Transverse colon (tissue), 4 donors: ENCODE measurements at regions not wholly inside any gene's neighbourhood (a gene's known extent, or its start where the extent isn't known, plus 50 kb on each side); places are given as distances from the start of the nearest gene placed in this dataset.

Experiments used
- DNase-seq: peaks from one replicate; pipeline ENCODE4 v3.0.0-alpha.2; 2019
- H3K27ac ChIP-seq, 4 donors: fragments of 200-600 bp; sonication (generic); 2 replicates each; pipeline ENCODE4 v1.5.1; 2016 to 2018; ENCODE audit warnings: inconsistent platforms in 4 of 4
- H3K27me3 ChIP-seq: fragments of 200-600 bp; sonication (generic); 2 replicates; pipeline ENCODE4 v1.5.1; 2017; ENCODE audit warnings: inconsistent platforms
- H3K36me3 ChIP-seq, 4 donors: fragments of 200-600 bp; sonication (generic); 2 replicates each; pipeline ENCODE4 v1.5.1; 2017 to 2019; ENCODE audit warnings: inconsistent platforms in 4 of 4
- H3K4me1 ChIP-seq, 4 donors: fragments of 200-600 bp; sonication (generic); 2 replicates each; pipeline ENCODE4 v1.5.1; 2017 to 2020; ENCODE audit warnings: inconsistent platforms in 4 of 4
- H3K4me3 ChIP-seq, 4 donors: fragments of 200-600 bp; sonication (generic); 1 replicate in 1 of 4; 2 replicates in 3 of 4; pipeline versions ENCODE4 v1.5.1 to v1.6.1; 2017 to 2019; ENCODE audit warnings: inconsistent platforms in 4 of 4
- H3K9me3 ChIP-seq, 2 donors: fragments of 200-600 bp; sonication (generic); 2 replicates each; pipeline ENCODE4 v1.5.1; 2017 to 2019; ENCODE audit warnings: inconsistent platforms in 2 of 2
- CTCF ChIP-seq, 5 experiments: fragments of 200-600 bp in 3 of 5; fragments of 450-650 bp in 2 of 5; sonication (generic) in 3 of 5; IDR thresholded peaks; 1 replicate in 2 of 5; 2 replicates in 3 of 5; pipeline ENCODE4 v1.5.1; 2016 to 2017; ENCODE audit warnings: antibody characterized with exemption in 5 of 5, inconsistent platforms in 3 of 5, mild to moderate bottlenecking in 2 of 5, moderate library complexity in 1 of 5
- EP300 ChIP-seq: sonication (generic); formaldehyde crosslinking; IDR thresholded peaks from one replicate; pipeline ENCODE4 v1.6.1; 2017; ENCODE audit warnings: antibody characterized with exemption, low read depth
- POLR2A ChIP-seq: fragments of 450-650 bp; IDR thresholded peaks from one replicate; pipeline ENCODE4 v1.6.1; 2016; ENCODE audit warnings: antibody characterized with exemption, mild to moderate bottlenecking, moderate library complexity
- POLR2AphosphoS5 ChIP-seq, 3 donors: sonication (generic); formaldehyde crosslinking; IDR thresholded peaks; one replicate each; pipeline ENCODE4 v1.6.1; 2016; ENCODE audit warnings: antibody characterized with exemption in 3 of 3
- WGBS, 2 donors: methylation state at CpG; one replicate each; pipeline ENCODE4 v1.1.5; 2018; ENCODE audit warnings: low coverage in 1 of 2; 5-methylcytosine and 5-hydroxymethylcytosine counted together
- in situ Hi-C, 4 donors: fragments of 200-750 bp; cut with MboI; loops; one replicate each; pipeline versions ENCODE4 v1.15.0 to v1.15.1; 2017; ENCODE audit warnings: low sequenced_read_pairs in 3 of 4, low pct_ligation_motif_present in 1 of 4, low pct_unique_long_range_greater_than_20kb in 1 of 4
- intact Hi-C: fragments of 100-400 bp; cut with DNase I; formaldehyde crosslinking; loops from one replicate; pipeline ENCODE4 v1.15.1; 2023; ENCODE audit warnings: low total_unique reads

GRCh38 chrX:102841706-102842003 is 95.4 kb upstream of the RAB40AL start:
- no peak for TF ChIP-seq CTCF (IDR thresholded peaks at IDR 0.05)
- H3K4me3 ChIP-seq, result no peak overlapping the region
- in situ Hi-C loops, result no loop called here
- H3K27me3 ChIP-seq, result no peaks in the 10 kb centered on the region
- no peaks in the 10 kb centered on the region for H3K9me3 ChIP-seq
- no peak overlapping the region for H3K27ac ChIP-seq
- DNase-seq, result no peak
- WGBS, 2 donors, result 58% methylated on average over 2 of the region's 2 CpGs; no CpG with 5 or more reads in 1 of the 2 donors
- H3K4me1 ChIP-seq, result no peaks in the 10 kb centered on the region
- intact Hi-C loops, result no loop called here
- H3K36me3 ChIP-seq, result no peaks in the 10 kb centered on the region

GRCh38 chrX:102845020-102845419 is 92.1 kb upstream of the RAB40AL start:
- no peak overlapping the region for H3K27ac ChIP-seq
- no peaks in the 10 kb centered on the region for H3K27me3 ChIP-seq
- H3K4me3 ChIP-seq, result no peak overlapping the region
- no peaks in the 10 kb centered on the region for H3K4me1 ChIP-seq
- H3K36me3 ChIP-seq, result no peaks in the 10 kb centered on the region
- H3K9me3 ChIP-seq, result no peaks in the 10 kb centered on the region
- no peak for DNase-seq
- in situ Hi-C loops (no loop called here), intact Hi-C loops (no loop called here)
- no peak for TF ChIP-seq POLR2A
- no peak for TF ChIP-seq CTCF (IDR thresholded peaks at IDR 0.05)
- TF ChIP-seq POLR2AphosphoS5 (IDR thresholded peaks at IDR 0.05), result no peak
- TF ChIP-seq EP300, result no peak

- DNase-seq, result no peak
- Histone ChIP-seq H3K36me3 (no peaks in the 10 kb centered on the region), H3K4me3 (no peak overlapping the region), H3K27me3 (no peaks in the 10 kb centered on the region), H3K9me3 (no peaks in the 10 kb centered on the region), H3K27ac (no peak overlapping the region), H3K4me1 (no peaks in the 10 kb centered on the region)
- TF ChIP-seq CTCF (IDR thresholded peaks at IDR 0.05), result no peak
- TF ChIP-seq POLR2AphosphoS5 (IDR thresholded peaks at IDR 0.05), result no peak
- no peak for TF ChIP-seq EP300
- TF ChIP-seq POLR2A, result no peak
- intact Hi-C loops (no loop called here), in situ Hi-C loops (no loop called here)
- 81 to 94% methylated on average over 3 to 4 of the region's 4 CpGs for WGBS, 2 donors
Observed at GRCh38 chrX:102846544-102847236, 90.4 kb upstream of the RAB40AL start.

- no peaks in the 10 kb centered on the region for H3K4me1 ChIP-seq
- in situ Hi-C loops, result no loop called here
- no peak overlapping the region for H3K27ac ChIP-seq
- no peaks in the 10 kb centered on the region for H3K9me3 ChIP-seq
- intact Hi-C loops, result no loop called here
- no peaks in the 10 kb centered on the region for H3K27me3 ChIP-seq
- H3K4me3 ChIP-seq, result no peak overlapping the region
- 59 to 75% methylated on average over 2 of the region's 2 CpGs for WGBS, 2 donors
- no peaks in the 10 kb centered on the region for H3K36me3 ChIP-seq
- TF ChIP-seq POLR2A (no peak), POLR2AphosphoS5 (IDR thresholded peaks at IDR 0.05) (no peak), EP300 (no peak), CTCF (IDR thresholded peaks at IDR 0.05) (no peak)
- no peak for DNase-seq
Observed at GRCh38 chrX:102847362-102847761, 89.7 kb upstream of the RAB40AL start.
